GM12878 (cell line): ENCODE measurements at regions not wholly inside any gene's neighbourhood (a gene's known extent, or its start where the extent isn't known, plus 50 kb on each side); places are given as distances from the start of the nearest gene placed in this dataset.

Experiments
- ATAC-seq: fragments of 200-7000 bp; cut with Tn5 transposase; 3 replicates; pipeline ENCODE4 v1.9.1; 2020; ENCODE audit warnings: mild to moderate bottlenecking, moderate library complexity
- BruUV-seq: library from RNA; stranded (reverse); fragments of 400-500 nt; replicated peaks from 2 replicates; lab custom pipeline; 2021; lab: Mats Ljungman, UMichigan
- CTCF ChIA-PET: fragments of 300-600 bp; sonication (Branson Sonifier 250); formaldehyde crosslinking; extraction: SDS; loops from one replicate; lab custom pipeline; 2021; ENCODE audit warnings: inconsistent platforms; lab: Yijun Ruan, JAX
- POLR2A ChIA-PET: fragments of 350-600 bp; formaldehyde crosslinking; extraction: SDS; loops from one replicate; lab custom pipeline; 2021; ENCODE audit warnings: inconsistent platforms; lab: Charles Lee
- RAD21 ChIA-PET: fragments of 300-600 bp; sonication (Branson Sonifier 250); formaldehyde crosslinking; loops from one replicate; lab custom pipeline; 2023; ENCODE audit warnings: antibody characterized with exemption; ENCODE audit not compliant: unreplicated experiment; lab: Charles Lee
- SMC1A ChIA-PET: fragments of 300-600 bp; sonication (Branson Sonifier 250); formaldehyde crosslinking; loops from one replicate; lab custom pipeline; 2023; ENCODE audit not compliant: unreplicated experiment, uncharacterized antibody; lab: Charles Lee
- DNase-seq: peaks from one replicate; pipeline ENCODE4 v3.0.0-alpha.2; 2011; ENCODE audit warnings: low read depth, low spot score
- FAIRE-seq: peaks from 3 replicates; lab custom pipeline; 2011; peaks lifted over from hg19 to GRCh38; lab: Jason Lieb, UNC
- H2AFZ ChIP-seq: 2 replicates; pipeline ENCODE4 v1.6.0; 2011; ENCODE audit warnings: low read depth, low read length, control low read depth; ENCODE audit not compliant: control insufficient read depth
- H3K27ac ChIP-seq: 2 replicates; pipeline ENCODE4 v1.5.1; 2011; ENCODE audit warnings: control low read depth; ENCODE audit not compliant: control insufficient read depth, insufficient read depth
- H3K27me3 ChIP-seq, 2 experiments: replicated peaks in 1 of 2; 2 replicates each; pipeline versions ENCODE4 v1.6.0 to v1.6.1; 2011; ENCODE audit warnings: low read length in 1 of 2; ENCODE audit not compliant: control insufficient read depth in 2 of 2, insufficient read depth in 2 of 2
- H3K36me3 ChIP-seq, 2 experiments: 2 replicates each; pipeline ENCODE4 v1.5.1; 2011; ENCODE audit warnings: low read length in 1 of 2; ENCODE audit not compliant: control insufficient read depth in 2 of 2, insufficient read depth in 2 of 2
- H3K4me1 ChIP-seq: 2 replicates; pipeline ENCODE4 v1.6.1; 2011; ENCODE audit warnings: mild to moderate bottlenecking, low read length, moderate library complexity, mixed read lengths; ENCODE audit not compliant: control insufficient read depth, insufficient read depth
- H3K4me2 ChIP-seq: 2 replicates; pipeline ENCODE4 v1.6.0; 2011; ENCODE audit warnings: control low read depth; ENCODE audit not compliant: control insufficient read depth, insufficient read depth
- H3K4me3 ChIP-seq: fragments of 200-600 bp; sonication (generic); 2 replicates; pipeline ENCODE4 v1.5.1; 2016
- H3K79me2 ChIP-seq: 2 replicates; pipeline ENCODE4 v1.6.0; 2011; ENCODE audit warnings: low read length; ENCODE audit not compliant: control insufficient read depth, insufficient read depth
- H3K9ac ChIP-seq: 2 replicates; pipeline ENCODE4 v1.8.0; 2011; ENCODE audit warnings: low read length, control low read depth, mixed read lengths; ENCODE audit not compliant: control insufficient read depth, insufficient read depth
- H3K9me3 ChIP-seq: replicated peaks from 3 replicates; pipeline ENCODE4 v1.5.1; 2011; ENCODE audit warnings: mild to moderate bottlenecking, low read length; ENCODE audit not compliant: control insufficient read depth, insufficient read depth
- H4K20me1 ChIP-seq: 2 replicates; pipeline ENCODE4 v1.6.0; 2011; ENCODE audit not compliant: control insufficient read depth, insufficient read depth
- CREM ChIP-seq: IDR thresholded peaks from 2 replicates; pipeline ENCODE4 v1.6.1; 2014; ENCODE audit warnings: antibody characterized with exemption, low read depth
- KLF5 ChIP-seq: fragments of 450-650 bp; IDR thresholded peaks from 2 replicates; pipeline ENCODE4 v1.6.1; 2014; ENCODE audit warnings: mild to moderate bottlenecking; ENCODE audit not compliant: partially characterized antibody
- MTA3 ChIP-seq: IDR thresholded peaks from 2 replicates; pipeline ENCODE4 v1.6.1; 2012; ENCODE audit warnings: low read length, inconsistent platforms, borderline replicate concordance
- MYC ChIP-seq: IDR thresholded peaks from 2 replicates; pipeline ENCODE4 v1.6.1; 2011; ENCODE audit warnings: mild to moderate bottlenecking, low read length, moderate library complexity, inconsistent platforms; ENCODE audit not compliant: insufficient read depth, insufficient replicate concordance, insufficient read length, severe bottlenecking
- PML ChIP-seq: IDR thresholded peaks from 2 replicates; pipeline ENCODE4 v1.6.1; 2012; ENCODE audit warnings: low read length, inconsistent platforms
- RAD21 ChIP-seq: IDR thresholded peaks from 2 replicates; pipeline ENCODE4 v1.6.1; 2011; ENCODE audit warnings: mild to moderate bottlenecking, low read depth, low read length, moderate library complexity; ENCODE audit not compliant: insufficient read depth
- RAD51 ChIP-seq: fragments of 450-650 bp; IDR thresholded peaks from 2 replicates; pipeline ENCODE4 v1.6.1; 2016; ENCODE audit warnings: moderate library complexity, mild to moderate bottlenecking, inconsistent platforms
- SMC3 ChIP-seq: IDR thresholded peaks from 2 replicates; pipeline ENCODE4 v1.6.1; 2011; ENCODE audit warnings: low read length, improper control_type of control experiment, borderline replicate concordance
- STAT3 ChIP-seq: IDR thresholded peaks from 2 replicates; pipeline ENCODE4 v1.6.1; 2011; ENCODE audit warnings: low read depth, low read length, improper control_type of control experiment
- TCF7 ChIP-seq: IDR thresholded peaks from 2 replicates; pipeline ENCODE4 v1.6.1; 2014; ENCODE audit warnings: antibody characterized with exemption, borderline replicate concordance
- ZNF217 ChIP-seq: fragments of 450-650 bp; IDR thresholded peaks from 2 replicates; pipeline ENCODE4 v1.6.1; 2017; ENCODE audit warnings: antibody characterized with exemption, mild to moderate bottlenecking
- ZNF622 ChIP-seq: fragments of 450-650 bp; IDR thresholded peaks from 2 replicates; pipeline ENCODE4 v1.6.1; 2017; ENCODE audit warnings: mild to moderate bottlenecking, inconsistent platforms
- ZSCAN29 ChIP-seq: fragments of 450-650 bp; IDR thresholded peaks from 2 replicates; pipeline ENCODE4 v1.6.1; 2017; ENCODE audit warnings: mild to moderate bottlenecking, moderate library complexity
- WGBS: methylation state at CpG from one replicate; pipeline ENCODE4 v1.1.6; 2016; ENCODE audit warnings: low lambda C conversion rate; ENCODE audit not compliant: insufficient replicate concordance, insufficient coverage; ENCODE audit errors: missing lambda C conversion rate; 5-methylcytosine and 5-hydroxymethylcytosine counted together
- in situ Hi-C: fragments of 300-500 bp; cut with MboI; formaldehyde crosslinking; loops from 9 replicates; pipeline ENCODE4 v1.14.3; 2018; ENCODE audit warnings: mixed read lengths
- intact Hi-C: fragments of 100-400 bp; cut with micrococcal nuclease; formaldehyde crosslinking; loops from one replicate; pipeline ENCODE4 v1.14.2; 2022; ENCODE audit not compliant: unreplicated experiment
- TF ChIP-seq, protein P1 (sequence below): fragments of 450-650 bp; IDR thresholded peaks from 2 replicates; pipeline ENCODE4 v1.6.1; 2017; ENCODE audit warnings: mild to moderate bottlenecking

DNA sequence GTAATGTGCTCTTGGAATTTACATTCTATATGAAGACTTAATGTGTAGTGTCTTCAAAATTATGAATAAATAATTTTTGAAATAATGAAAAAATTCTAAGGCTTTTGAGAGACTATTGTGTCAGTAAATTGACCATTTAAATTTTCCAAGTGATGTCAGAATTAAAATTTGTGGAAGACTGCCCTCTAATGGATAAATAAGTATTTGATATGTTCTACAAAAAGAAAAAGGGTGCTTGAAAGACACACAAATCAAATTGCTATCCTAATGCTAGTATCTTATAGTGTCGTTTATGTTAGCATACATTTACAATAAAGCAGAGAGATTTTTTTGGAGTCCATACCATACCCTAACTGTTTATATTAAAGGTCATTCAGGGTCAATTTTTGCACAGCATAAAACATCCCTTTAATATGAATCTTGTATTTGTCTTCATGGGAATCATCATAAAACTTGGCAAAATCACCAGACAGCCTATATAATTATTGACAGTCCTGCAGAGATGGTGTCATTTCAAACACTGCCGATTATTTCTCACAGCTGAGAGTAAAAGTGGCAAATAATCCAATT is 120.8 kb upstream of the SLC27A6 start:
- ChIA-PET SMC1A (interaction anchor here (0.6 to 1.4 kb wide), 5 partner anchors 12 to 630 kb away, joined by 3 to 4 read pairs (median 3); no protein-coding TSS in a partner anchor), POLR2A (no interaction called here), CTCF (interaction anchor here (0.7 to 1.6 kb wide), 6 partner anchors 9 to 1308 kb away, joined by 3 to 7 read pairs (median 4); no protein-coding TSS in a partner anchor), RAD21 (interaction anchor here (0.6 to 1.0 kb wide), 2 partner anchors 172 to 177 kb away, joined by 3 read pairs; no protein-coding TSS in a partner anchor)
- H2AFZ ChIP-seq, result no peak overlapping the region
- no peak overlapping the region for H3K27ac ChIP-seq
- no peak overlapping the region for H3K4me3 ChIP-seq
- no peaks in the 10 kb centered on the region for H3K9me3 ChIP-seq
- no TSS peak for BruUV-seq
- DNase-seq (no peak), FAIRE-seq (no peak), ATAC-seq (no peak)
- no peaks in the 10 kb centered on the region for H3K79me2 ChIP-seq
- no peak overlapping the region for H3K9ac ChIP-seq
- no peaks in the 10 kb centered on the region for H3K4me1 ChIP-seq
- H4K20me1 ChIP-seq, result no peaks in the 10 kb centered on the region
- no peak overlapping the region for H3K4me2 ChIP-seq
- peak; percentile 34; the same call in 1 of the 2 replicates for TF ChIP-seq SMC3
- no peak for TF ChIP-seq RAD51
- peak; percentile 21; the same call in 1 of the 2 replicates for TF ChIP-seq RAD21
- in situ Hi-C loops (loop anchor here (10.0 kb wide), 1 partner anchor 630 kb away; no protein-coding TSS in a partner anchor), intact Hi-C loops (loop anchor here (1.0 to 5.0 kb wide), 2 partner anchors 177 to 632 kb away; no protein-coding TSS in a partner anchor)
- no peaks in the 10 kb centered on the region for H3K36me3 ChIP-seq
- WGBS, result 22% methylated on average over 2 of the region's 2 CpGs
- H3K27me3 ChIP-seq, result no peaks in the 10 kb centered on the region

DNA sequence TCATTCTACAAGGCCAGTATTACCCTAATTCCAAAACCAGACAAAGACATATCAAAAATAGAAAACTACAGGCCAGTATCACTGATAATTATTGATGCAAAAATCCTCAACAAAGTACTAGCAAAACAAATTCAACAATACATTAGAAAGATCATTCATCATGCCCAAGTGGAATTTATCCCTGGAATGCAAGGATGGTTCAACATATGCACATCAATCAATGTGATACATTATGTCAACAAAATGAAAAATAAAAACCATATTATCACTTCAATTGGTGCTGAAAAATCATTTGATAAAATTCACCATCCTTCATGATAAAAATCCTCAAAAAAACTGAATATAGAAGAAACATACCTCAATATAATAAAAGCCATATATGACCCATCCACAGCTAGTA is 115.2 kb upstream of the SLC27A6 start:
- H3K27me3 ChIP-seq, result no peaks in the 10 kb centered on the region

More for the DNA sequence above, 115.2 kb upstream of the SLC27A6 start:
- H3K4me3 ChIP-seq, result no peak overlapping the region
- POLR2A ChIA-PET, result no interaction called here
- FAIRE-seq, result no peak
- intact Hi-C loops (no loop called here), in situ Hi-C loops (no loop called here)
- ATAC-seq, result no peak
- no peak overlapping the region for H3K27ac ChIP-seq
- no TSS peak for BruUV-seq
- H3K4me1 ChIP-seq, result no peaks in the 10 kb centered on the region
- CTCF ChIA-PET, result no interaction called here
- H3K4me2 ChIP-seq, result no peak overlapping the region
- no peaks in the 10 kb centered on the region for H4K20me1 ChIP-seq
- no peaks in the 10 kb centered on the region for H3K79me2 ChIP-seq
- no peaks in the 10 kb centered on the region for H3K9me3 ChIP-seq
- RAD21 ChIA-PET, result no interaction called here
- TF ChIP-seq PML (no peak), MYC (no peak), ZSCAN29 (no peak), CREM (no peak), STAT3 (no peak), MTA3 (no peak), ZNF622 (no peak), TCF7 (no peak), KLF5 (no peak), ZNF217 (no peak)
- TF ChIP-seq, protein P1, sequence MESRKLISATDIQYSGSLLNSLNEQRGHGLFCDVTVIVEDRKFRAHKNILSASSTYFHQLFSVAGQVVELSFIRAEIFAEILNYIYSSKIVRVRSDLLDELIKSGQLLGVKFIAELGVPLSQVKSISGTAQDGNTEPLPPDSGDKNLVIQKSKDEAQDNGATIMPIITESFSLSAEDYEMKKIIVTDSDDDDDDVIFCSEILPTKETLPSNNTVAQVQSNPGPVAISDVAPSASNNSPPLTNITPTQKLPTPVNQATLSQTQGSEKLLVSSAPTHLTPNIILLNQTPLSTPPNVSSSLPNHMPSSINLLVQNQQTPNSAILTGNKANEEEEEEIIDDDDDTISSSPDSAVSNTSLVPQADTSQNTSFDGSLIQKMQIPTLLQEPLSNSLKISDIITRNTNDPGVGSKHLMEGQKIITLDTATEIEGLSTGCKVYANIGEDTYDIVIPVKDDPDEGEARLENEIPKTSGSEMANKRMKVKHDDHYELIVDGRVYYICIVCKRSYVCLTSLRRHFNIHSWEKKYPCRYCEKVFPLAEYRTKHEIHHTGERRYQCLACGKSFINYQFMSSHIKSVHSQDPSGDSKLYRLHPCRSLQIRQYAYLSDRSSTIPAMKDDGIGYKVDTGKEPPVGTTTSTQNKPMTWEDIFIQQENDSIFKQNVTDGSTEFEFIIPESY, result no peak
- SMC1A ChIA-PET, result no interaction called here
- no peak overlapping the region for H2AFZ ChIP-seq
- no peak for DNase-seq
- no peaks in the 10 kb centered on the region for H3K36me3 ChIP-seq
- no peak overlapping the region for H3K9ac ChIP-seq
